ENCODE measurements at regions not wholly inside any gene's neighbourhood (a gene's known extent, or its start where the extent isn't known, plus 50 kb on each side); places are given as distances from the start of the nearest gene placed in this dataset.

DNA sequence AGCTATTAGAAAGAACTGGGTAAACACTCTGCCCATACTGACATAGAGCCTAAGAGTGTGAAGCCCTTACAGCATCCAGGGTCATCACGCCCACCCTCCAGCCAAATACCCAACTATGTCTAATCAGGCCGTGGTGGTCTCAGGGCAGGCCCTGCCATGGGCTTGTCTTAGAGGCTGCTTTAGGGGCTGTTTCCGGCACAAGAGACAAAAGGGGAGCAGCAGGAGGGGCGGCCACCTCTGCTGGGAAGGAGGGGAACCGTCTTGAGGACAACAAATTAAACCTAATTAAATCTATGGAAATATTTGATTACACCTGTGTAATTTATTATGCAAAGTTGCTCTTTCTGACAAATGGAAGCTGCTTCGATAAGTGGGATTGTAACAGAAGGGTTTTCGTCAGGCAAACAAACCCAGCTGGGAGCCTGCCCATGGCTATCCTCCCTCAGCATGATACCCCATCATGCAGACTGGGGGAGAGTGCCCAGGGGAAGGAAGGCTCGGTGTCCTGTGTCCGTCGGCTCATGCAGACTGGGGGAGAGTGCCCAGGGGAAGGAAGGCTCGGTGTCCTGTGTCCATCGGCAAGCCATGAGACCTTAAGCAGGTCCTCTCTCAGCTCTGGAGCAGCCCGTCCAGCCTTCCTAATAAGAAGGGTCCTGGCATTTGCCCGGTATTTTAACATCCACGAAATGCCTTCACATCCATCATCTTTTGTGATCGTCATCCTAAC is 163.6 kb upstream of the B3GAT1 start:
- TF ChIP-seq, protein P1, sequence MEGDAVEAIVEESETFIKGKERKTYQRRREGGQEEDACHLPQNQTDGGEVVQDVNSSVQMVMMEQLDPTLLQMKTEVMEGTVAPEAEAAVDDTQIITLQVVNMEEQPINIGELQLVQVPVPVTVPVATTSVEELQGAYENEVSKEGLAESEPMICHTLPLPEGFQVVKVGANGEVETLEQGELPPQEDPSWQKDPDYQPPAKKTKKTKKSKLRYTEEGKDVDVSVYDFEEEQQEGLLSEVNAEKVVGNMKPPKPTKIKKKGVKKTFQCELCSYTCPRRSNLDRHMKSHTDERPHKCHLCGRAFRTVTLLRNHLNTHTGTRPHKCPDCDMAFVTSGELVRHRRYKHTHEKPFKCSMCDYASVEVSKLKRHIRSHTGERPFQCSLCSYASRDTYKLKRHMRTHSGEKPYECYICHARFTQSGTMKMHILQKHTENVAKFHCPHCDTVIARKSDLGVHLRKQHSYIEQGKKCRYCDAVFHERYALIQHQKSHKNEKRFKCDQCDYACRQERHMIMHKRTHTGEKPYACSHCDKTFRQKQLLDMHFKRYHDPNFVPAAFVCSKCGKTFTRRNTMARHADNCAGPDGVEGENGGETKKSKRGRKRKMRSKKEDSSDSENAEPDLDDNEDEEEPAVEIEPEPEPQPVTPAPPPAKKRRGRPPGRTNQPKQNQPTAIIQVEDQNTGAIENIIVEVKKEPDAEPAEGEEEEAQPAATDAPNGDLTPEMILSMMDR (IDR thresholded peaks at IDR 0.05; ENCODE audit: low read length) = no peak
- no peak for TF ChIP-seq EZH2 (IDR thresholded peaks at IDR 0.05; ENCODE audit: borderline replicate concordance, low read length)

All from OCI-LY1 (cell line).